Endothelial cell (in vitro differentiated cells): ENCODE measurements at regions not wholly inside any gene's neighbourhood (a gene's known extent, or its start where the extent isn't known, plus 50 kb on each side); places are given as distances from the start of the nearest gene placed in this dataset.

Experiments
- DNase-seq: peaks from one replicate; pipeline ENCODE4 v3.0.0; 2021; ENCODE audit warnings: low spot score
- H3K27ac Mint-ChIP-seq: one replicate; pipeline ENCODE4 v1.8.0; 2021; ENCODE audit warnings: mixed read lengths, inconsistent platforms; ENCODE audit not compliant: unreplicated experiment
- H3K27me3 Mint-ChIP-seq: one replicate; pipeline ENCODE4 v1.8.0; 2021; ENCODE audit warnings: mild to moderate bottlenecking, moderate library complexity, mixed read lengths, inconsistent platforms; ENCODE audit not compliant: unreplicated experiment
- H3K36me3 Mint-ChIP-seq: one replicate; pipeline ENCODE4 v1.8.0; 2021; ENCODE audit warnings: mild to moderate bottlenecking, low read depth, mixed read lengths, inconsistent platforms; ENCODE audit not compliant: unreplicated experiment
- H3K4me1 Mint-ChIP-seq: one replicate; pipeline ENCODE4 v1.8.0; 2021; ENCODE audit warnings: mild to moderate bottlenecking, mixed read lengths, inconsistent platforms; ENCODE audit not compliant: unreplicated experiment
- H3K4me3 Mint-ChIP-seq: one replicate; pipeline ENCODE4 v1.8.0; 2021; ENCODE audit warnings: mild to moderate bottlenecking, mixed read lengths, inconsistent platforms; ENCODE audit not compliant: unreplicated experiment
- H3K9me3 Mint-ChIP-seq: one replicate; pipeline ENCODE4 v1.8.0; 2021; ENCODE audit warnings: mixed read lengths, inconsistent platforms; ENCODE audit not compliant: unreplicated experiment
- TF ChIP-seq, protein P1 (sequence below): fragments of 200-600 bp; sonication (generic); IDR thresholded peaks from one replicate; pipeline ENCODE4 v1.5.0; 2021; ENCODE audit warnings: antibody characterized with exemption; ENCODE audit not compliant: unreplicated experiment

DNA sequence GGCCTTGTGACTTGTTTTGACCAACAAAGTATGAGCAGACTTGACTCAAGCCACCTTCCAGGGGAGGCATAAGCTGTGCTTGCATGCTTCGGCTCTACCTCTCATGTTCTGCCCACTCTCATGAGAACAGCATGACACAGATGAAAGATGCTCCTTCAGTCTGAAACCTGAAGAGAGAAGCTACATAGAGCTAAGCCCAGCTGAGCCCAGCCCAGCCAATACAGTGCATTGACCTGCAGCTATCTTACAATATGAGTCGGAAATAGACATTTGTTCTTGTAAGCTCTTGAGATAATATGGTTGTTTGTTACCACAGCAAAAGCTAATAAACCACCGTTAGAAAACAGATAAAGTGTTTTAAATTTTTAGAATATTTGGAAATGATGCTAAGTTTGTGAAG is 426.7 kb upstream of the PKDCC start:
- Mint-ChIP-seq H3K27ac (no peak overlapping the region), H3K4me1 (no peaks in the 10 kb centered on the region)

DNA sequence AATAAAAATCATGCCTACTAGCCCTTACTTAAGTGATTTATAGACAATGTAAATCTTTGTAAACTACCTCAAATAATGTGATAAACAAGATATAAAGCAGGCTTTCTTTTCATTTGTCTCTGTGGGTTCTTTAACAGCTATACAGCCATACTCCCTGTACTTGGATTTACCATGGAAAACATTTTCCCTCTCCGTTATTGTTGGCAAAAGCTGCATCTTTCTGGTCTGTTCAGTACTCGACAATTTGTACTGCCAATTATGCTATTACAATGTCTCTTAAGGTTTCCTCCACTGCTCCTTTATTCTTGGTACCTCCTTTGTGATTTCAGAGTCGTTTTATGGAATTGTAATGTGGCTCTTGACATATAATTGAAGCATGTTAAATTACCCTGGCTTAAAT is 426.3 kb upstream of the PKDCC start:
- H3K27ac Mint-ChIP-seq: no peak overlapping the region
- H3K4me1 Mint-ChIP-seq: no peaks in the 10 kb centered on the region
- TF ChIP-seq, protein P1, sequence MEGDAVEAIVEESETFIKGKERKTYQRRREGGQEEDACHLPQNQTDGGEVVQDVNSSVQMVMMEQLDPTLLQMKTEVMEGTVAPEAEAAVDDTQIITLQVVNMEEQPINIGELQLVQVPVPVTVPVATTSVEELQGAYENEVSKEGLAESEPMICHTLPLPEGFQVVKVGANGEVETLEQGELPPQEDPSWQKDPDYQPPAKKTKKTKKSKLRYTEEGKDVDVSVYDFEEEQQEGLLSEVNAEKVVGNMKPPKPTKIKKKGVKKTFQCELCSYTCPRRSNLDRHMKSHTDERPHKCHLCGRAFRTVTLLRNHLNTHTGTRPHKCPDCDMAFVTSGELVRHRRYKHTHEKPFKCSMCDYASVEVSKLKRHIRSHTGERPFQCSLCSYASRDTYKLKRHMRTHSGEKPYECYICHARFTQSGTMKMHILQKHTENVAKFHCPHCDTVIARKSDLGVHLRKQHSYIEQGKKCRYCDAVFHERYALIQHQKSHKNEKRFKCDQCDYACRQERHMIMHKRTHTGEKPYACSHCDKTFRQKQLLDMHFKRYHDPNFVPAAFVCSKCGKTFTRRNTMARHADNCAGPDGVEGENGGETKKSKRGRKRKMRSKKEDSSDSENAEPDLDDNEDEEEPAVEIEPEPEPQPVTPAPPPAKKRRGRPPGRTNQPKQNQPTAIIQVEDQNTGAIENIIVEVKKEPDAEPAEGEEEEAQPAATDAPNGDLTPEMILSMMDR: no peak
- no peaks in the 10 kb centered on the region for H3K36me3 Mint-ChIP-seq
- DNase-seq: no peak
- no peaks in the 10 kb centered on the region for H3K27me3 Mint-ChIP-seq
- H3K4me3 Mint-ChIP-seq: no peak overlapping the region
- H3K9me3 Mint-ChIP-seq: no peaks in the 10 kb centered on the region

More for the DNA sequence above, 426.7 kb upstream of the PKDCC start:
- Mint-ChIP-seq H3K27me3 (no peaks in the 10 kb centered on the region), H3K9me3 (no peaks in the 10 kb centered on the region), H3K36me3 (no peaks in the 10 kb centered on the region), H3K4me3 (no peak overlapping the region)
- TF ChIP-seq, protein P1: no peak
- no peak for DNase-seq

DNA sequence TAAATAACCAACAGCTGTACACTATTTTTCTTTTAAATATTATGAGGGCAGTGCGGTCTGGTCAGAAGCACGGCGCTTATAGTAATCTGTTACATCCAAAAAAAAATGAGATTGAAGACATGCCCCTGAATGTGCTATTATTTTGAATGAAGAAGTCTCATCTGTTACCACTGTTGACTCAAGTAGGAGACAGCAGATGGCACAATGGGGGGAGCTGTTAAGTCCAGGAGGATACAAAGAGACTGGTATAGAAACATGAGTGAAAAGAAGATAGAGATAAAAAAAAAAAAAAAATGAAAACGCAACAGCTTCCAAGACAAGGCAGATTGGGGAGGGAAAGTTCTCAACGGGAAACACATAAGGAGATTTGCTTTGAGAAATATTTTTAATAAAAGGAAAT is 425.5 kb upstream of the PKDCC start:
- H3K36me3 Mint-ChIP-seq: no peaks in the 10 kb centered on the region
- TF ChIP-seq, protein P1: no peak
- no peaks in the 10 kb centered on the region for H3K4me1 Mint-ChIP-seq
- H3K27me3 Mint-ChIP-seq: no peaks in the 10 kb centered on the region
- no peak for DNase-seq
- no peak overlapping the region for H3K4me3 Mint-ChIP-seq
- H3K27ac Mint-ChIP-seq: no peak overlapping the region
- H3K9me3 Mint-ChIP-seq: no peaks in the 10 kb centered on the region

DNA sequence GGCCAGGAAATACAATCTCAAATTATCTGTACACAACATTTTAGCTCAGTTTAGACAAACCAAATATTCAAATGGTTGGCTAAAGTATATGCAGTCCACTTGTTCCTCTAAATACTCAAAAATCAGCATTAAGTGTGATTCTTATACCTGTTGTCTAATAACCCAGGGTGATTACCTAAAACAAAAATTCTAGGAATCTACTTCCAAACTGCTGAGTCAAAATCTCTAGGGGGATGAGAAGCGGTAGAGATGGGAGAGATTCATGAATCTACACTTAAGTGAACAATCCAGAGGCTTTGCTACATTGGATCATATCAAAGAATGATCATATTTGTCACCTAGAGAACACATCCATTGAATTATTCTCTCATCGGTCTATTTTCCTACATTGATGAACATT is 420.9 kb upstream of the PKDCC start:
- no peaks in the 10 kb centered on the region for H3K4me1 Mint-ChIP-seq
- TF ChIP-seq, protein P1: no peak
- no peaks in the 10 kb centered on the region for H3K27me3 Mint-ChIP-seq
- no peak for DNase-seq
- H3K4me3 Mint-ChIP-seq: no peak overlapping the region
- no peaks in the 10 kb centered on the region for H3K36me3 Mint-ChIP-seq
- H3K9me3 Mint-ChIP-seq: no peaks in the 10 kb centered on the region
- H3K27ac Mint-ChIP-seq: no peak overlapping the region

DNA sequence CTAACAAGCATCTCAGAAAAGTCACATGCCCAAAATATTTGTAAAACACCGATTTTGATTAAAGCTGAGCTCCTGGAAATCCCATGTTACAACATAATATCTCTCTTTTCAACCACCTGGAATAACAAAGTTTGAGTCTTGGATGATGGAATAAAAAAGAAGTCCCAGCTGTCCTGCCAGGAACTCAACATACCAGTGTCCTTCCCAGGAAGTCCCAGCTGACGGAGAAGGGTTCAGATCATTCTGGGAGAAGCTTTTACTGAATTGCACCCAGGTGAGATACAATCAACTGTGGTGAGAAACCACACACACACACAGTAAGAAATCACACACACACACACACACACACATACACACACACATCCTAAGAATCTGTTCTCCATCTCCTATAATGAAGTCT is 413.1 kb upstream of the PKDCC start:
- Mint-ChIP-seq H3K36me3 (no peaks in the 10 kb centered on the region), H3K4me3 (no peak overlapping the region), H3K4me1 (no peaks in the 10 kb centered on the region), H3K9me3 (no peaks in the 10 kb centered on the region), H3K27me3 (no peaks in the 10 kb centered on the region), H3K27ac (no peak overlapping the region)
- TF ChIP-seq, protein P1: no peak
- DNase-seq: no peak
